Heart left ventricle (tissue), 13 donors: ENCODE measurements at regions not wholly inside any gene's neighbourhood (a gene's known extent, or its start where the extent isn't known, plus 50 kb on each side); places are given as distances from the start of the nearest gene placed in this dataset.

Experiments used
- POLR2A ChIP-seq, 2 donors: fragments of 450-650 bp; IDR thresholded peaks; one replicate each; pipeline ENCODE4 v1.6.1; 2017; ENCODE audit warnings: antibody characterized with exemption in 2 of 2, mild to moderate bottlenecking in 2 of 2, moderate library complexity in 2 of 2
- TF ChIP-seq, protein P1 (sequence below), 12 donors: fragments of 200-600 bp; sonication (generic) in 4 of 12; IDR thresholded peaks; one replicate each; pipeline versions ENCODE4 v1.5.0 to v1.8.0; 2018 to 2022; ENCODE audit warnings: antibody characterized with exemption in 12 of 12, mild to moderate bottlenecking in 5 of 12
- donor health status: ischemic (EF 13 %, LVEDD 7.1; RV severe dilation, severe dysfunction).
- donor health status: DM: no; HTN: yes; CAD: no.
- donor health status: DM: no; HTN: no; CAD: no.
- donor health status: ischemic (EF 25% LVEDD 6.9; RV normal size, moderate dysfunction).
- donor health status: ischemic (EF 25% LVEDD 5.7; RV mildly dilated, moderate dysfunction).
- donor health status: ischemic (EF 35%, LVEDD 5.7; RV mildly dilated, moderate dysfunction).
- donor health status: nonischemic (EF 11% LVEDD 7.7; RV severe dilation, severe dysfunction).
- donor health status: DM: yes; HTN: yes; CAD: no.
- donor health status: PGD.
- donor health status: ischemic (EF 29% LVEDD 5.4; RV normal size, mild dysfunction).
- donor health status: nonischemic (EF 23%, LVEDD 6.1; RV moderate dilation, normal function).

DNA sequence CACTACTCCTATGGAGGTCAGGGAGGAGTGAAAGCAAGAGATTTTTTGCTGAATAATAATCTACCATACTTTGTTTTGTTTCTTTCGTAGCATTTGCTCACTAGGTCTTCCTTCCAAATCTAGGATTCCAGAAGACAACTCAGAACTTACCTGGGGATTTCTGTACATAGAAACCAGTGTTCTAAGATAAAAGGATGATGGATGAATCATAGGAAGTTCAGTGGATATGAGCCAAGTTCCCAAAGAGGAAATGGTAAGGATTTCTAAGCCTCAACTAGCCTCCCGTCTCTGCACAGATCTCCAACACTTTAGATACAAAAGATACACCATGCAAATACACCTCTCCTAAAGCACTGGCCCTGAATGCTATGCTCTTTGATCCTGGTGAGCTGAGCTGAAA, 283.9 kb downstream of the TAFA4 start:
- TF ChIP-seq, protein P1, sequence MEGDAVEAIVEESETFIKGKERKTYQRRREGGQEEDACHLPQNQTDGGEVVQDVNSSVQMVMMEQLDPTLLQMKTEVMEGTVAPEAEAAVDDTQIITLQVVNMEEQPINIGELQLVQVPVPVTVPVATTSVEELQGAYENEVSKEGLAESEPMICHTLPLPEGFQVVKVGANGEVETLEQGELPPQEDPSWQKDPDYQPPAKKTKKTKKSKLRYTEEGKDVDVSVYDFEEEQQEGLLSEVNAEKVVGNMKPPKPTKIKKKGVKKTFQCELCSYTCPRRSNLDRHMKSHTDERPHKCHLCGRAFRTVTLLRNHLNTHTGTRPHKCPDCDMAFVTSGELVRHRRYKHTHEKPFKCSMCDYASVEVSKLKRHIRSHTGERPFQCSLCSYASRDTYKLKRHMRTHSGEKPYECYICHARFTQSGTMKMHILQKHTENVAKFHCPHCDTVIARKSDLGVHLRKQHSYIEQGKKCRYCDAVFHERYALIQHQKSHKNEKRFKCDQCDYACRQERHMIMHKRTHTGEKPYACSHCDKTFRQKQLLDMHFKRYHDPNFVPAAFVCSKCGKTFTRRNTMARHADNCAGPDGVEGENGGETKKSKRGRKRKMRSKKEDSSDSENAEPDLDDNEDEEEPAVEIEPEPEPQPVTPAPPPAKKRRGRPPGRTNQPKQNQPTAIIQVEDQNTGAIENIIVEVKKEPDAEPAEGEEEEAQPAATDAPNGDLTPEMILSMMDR (IDR thresholded peaks at IDR 0.05), result no peak
- no peak for TF ChIP-seq POLR2A (IDR thresholded peaks at IDR 0.05)
